Heart left ventricle (tissue), 16 donors: ENCODE measurements at regions not wholly inside any gene's neighbourhood (a gene's known extent, or its start where the extent isn't known, plus 50 kb on each side); places are given as distances from the start of the nearest gene placed in this dataset.
A peak's percentile ranks its signal among the peaks of the same experiment; 100 is the strongest.

Experiments
- ATAC-seq, 4 donors: fragments of 200-7000 bp; cut with Tn5 transposase; one replicate each; pipeline ENCODE4 v1.9.1; 2020 to 2022; ENCODE audit warnings: moderate library complexity in 4 of 4, mild to moderate bottlenecking in 3 of 4, moderate number of reproducible peaks in 1 of 4
- DNase-seq, 5 donors: peaks; one replicate each; pipeline ENCODE4 v3.0.0-alpha.2; 2020
- H3K27ac ChIP-seq, 12 donors: fragments of 200-600 bp; sonication (generic) in 4 of 12; one replicate each; pipeline versions ENCODE4 v1.5.0 to v1.8.0; 2016 to 2022; ENCODE audit warnings: mild to moderate bottlenecking in 2 of 12
- H3K27me3 ChIP-seq, 9 donors: fragments of 200-600 bp; sonication (generic) in 2 of 9; one replicate each; pipeline versions ENCODE4 v1.5.1 to v1.8.0; 2016 to 2022; ENCODE audit warnings: mild to moderate bottlenecking in 3 of 9
- H3K36me3 ChIP-seq, 9 donors: fragments of 200-600 bp; sonication (generic) in 2 of 9; one replicate each; pipeline versions ENCODE4 v1.5.0 to v1.8.0; 2018 to 2022; ENCODE audit warnings: mild to moderate bottlenecking in 2 of 9
- H3K4me1 ChIP-seq, 12 donors: fragments of 200-600 bp; sonication (generic) in 4 of 12; one replicate each; pipeline versions ENCODE4 v1.5.0 to v1.8.0; 2016 to 2022; ENCODE audit warnings: mild to moderate bottlenecking in 3 of 12
- H3K4me3 ChIP-seq, 12 donors: fragments of 200-600 bp; sonication (generic) in 4 of 12; one replicate each; pipeline versions ENCODE4 v1.5.0 to v1.8.0; 2017 to 2022; ENCODE audit warnings: mild to moderate bottlenecking in 9 of 12, moderate library complexity in 4 of 12
- H3K9me3 ChIP-seq, 12 donors: fragments of 200-600 bp; sonication (generic) in 4 of 12; one replicate each; pipeline versions ENCODE4 v1.5.0 to v1.8.0; 2016 to 2022; ENCODE audit warnings: mild to moderate bottlenecking in 1 of 12
- POLR2A ChIP-seq, 2 donors: fragments of 450-650 bp; IDR thresholded peaks; one replicate each; pipeline ENCODE4 v1.6.1; 2017; ENCODE audit warnings: antibody characterized with exemption in 2 of 2, mild to moderate bottlenecking in 2 of 2, moderate library complexity in 2 of 2
- WGBS, 4 donors: extraction: QIAGEN DNeasy Blood & Tissue Kit in 2 of 4; methylation state at CpG; one replicate each; pipeline versions ENCODE4 v1.1.5 to v1.1.7; 2013 to 2018; 5-methylcytosine and 5-hydroxymethylcytosine counted together
- intact Hi-C, 10 donors: fragments of 100-400 bp; cut with DNase I; formaldehyde crosslinking; loops; one replicate each; pipeline versions ENCODE4 v1.11.1 to v1.14.2; 2022
- TF ChIP-seq, protein P1 (sequence below), 12 donors: fragments of 200-600 bp; sonication (generic) in 4 of 12; IDR thresholded peaks; one replicate each; pipeline versions ENCODE4 v1.5.0 to v1.8.0; 2018 to 2022; ENCODE audit warnings: antibody characterized with exemption in 12 of 12, mild to moderate bottlenecking in 5 of 12
- donor health status: ischemic (EF 13 %, LVEDD 7.1; RV severe dilation, severe dysfunction).
- donor health status: healthy with polysubstance abuse.
- donor health status: DM: no; HTN: yes; CAD: no.
- donor health status: DM: no; HTN: no; CAD: no.
- donor health status: ischemic (EF 25% LVEDD 6.9; RV normal size, moderate dysfunction).
- donor health status: ischemic (EF 25% LVEDD 5.7; RV mildly dilated, moderate dysfunction).
- donor health status: healthy.
- donor health status: DM: yes; HTN: yes; CAD: no.
- donor health status: ischemic (EF 35%, LVEDD 5.7; RV mildly dilated, moderate dysfunction).
- donor health status: nonischemic (EF 11% LVEDD 7.7; RV severe dilation, severe dysfunction).
- donor health status: DM: yes; HTN: yes; CAD: no.
- donor health status: PGD.
- donor health status: ischemic (EF 29% LVEDD 5.4; RV normal size, mild dysfunction).
- donor health status: nonischemic (EF 23%, LVEDD 6.1; RV moderate dilation, normal function).

DNA sequence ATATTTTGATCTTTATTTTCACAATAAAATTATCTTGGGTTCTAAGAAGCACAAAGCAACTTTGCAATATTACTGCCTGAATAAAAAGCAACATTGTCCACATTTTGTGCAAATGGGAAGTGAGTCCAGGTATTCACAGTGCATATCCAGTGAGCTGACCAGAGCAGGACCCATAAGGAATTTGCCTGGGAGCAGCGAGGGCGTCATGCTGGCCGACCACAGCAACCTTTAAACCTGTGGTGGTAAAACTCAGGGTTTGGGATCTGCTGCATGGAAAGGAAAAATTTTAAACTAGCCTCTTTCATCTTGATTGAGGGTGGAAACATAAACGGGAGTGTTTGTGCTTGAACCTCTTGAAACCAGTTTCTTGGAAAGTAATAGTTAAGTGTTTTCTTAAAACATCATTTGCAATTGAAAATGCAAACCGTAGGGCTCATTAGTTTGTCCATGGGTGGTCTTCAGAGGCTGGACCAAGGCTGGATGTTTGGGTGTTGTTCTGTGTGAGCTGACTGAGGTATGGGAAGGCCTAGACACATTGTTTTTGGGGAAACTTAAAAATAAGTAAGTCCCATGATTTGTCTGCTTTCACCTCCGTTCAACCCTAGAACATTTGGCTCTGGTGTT is 85.0 kb upstream of the ANKH start:
- DNase-seq (no peak), ATAC-seq (no peak)
- no peak overlapping the region for H3K27ac ChIP-seq
- 95 to 97% (median 95%) methylated on average over 6 of the region's 6 CpGs for WGBS, 4 donors
- H3K27me3 ChIP-seq: no peaks in the 10 kb centered on the region
- H3K4me3 ChIP-seq: no peak overlapping the region
- peaks cover 0 to 17% (median 6%) of the 10 kb centered on the region in 12 donors for H3K4me1 ChIP-seq
- H3K36me3 ChIP-seq: no peaks in the 10 kb centered on the region
- intact Hi-C loops: loop anchor here in 1 of 10 donors (10.0 kb wide), 1 partner anchor 48 kb away; no protein-coding TSS in a partner anchor
- no peaks in the 10 kb centered on the region for H3K9me3 ChIP-seq
- TF ChIP-seq, protein P1, sequence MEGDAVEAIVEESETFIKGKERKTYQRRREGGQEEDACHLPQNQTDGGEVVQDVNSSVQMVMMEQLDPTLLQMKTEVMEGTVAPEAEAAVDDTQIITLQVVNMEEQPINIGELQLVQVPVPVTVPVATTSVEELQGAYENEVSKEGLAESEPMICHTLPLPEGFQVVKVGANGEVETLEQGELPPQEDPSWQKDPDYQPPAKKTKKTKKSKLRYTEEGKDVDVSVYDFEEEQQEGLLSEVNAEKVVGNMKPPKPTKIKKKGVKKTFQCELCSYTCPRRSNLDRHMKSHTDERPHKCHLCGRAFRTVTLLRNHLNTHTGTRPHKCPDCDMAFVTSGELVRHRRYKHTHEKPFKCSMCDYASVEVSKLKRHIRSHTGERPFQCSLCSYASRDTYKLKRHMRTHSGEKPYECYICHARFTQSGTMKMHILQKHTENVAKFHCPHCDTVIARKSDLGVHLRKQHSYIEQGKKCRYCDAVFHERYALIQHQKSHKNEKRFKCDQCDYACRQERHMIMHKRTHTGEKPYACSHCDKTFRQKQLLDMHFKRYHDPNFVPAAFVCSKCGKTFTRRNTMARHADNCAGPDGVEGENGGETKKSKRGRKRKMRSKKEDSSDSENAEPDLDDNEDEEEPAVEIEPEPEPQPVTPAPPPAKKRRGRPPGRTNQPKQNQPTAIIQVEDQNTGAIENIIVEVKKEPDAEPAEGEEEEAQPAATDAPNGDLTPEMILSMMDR (IDR thresholded peaks at IDR 0.05): no peak
- TF ChIP-seq POLR2A (IDR thresholded peaks at IDR 0.05): no peak

DNA sequence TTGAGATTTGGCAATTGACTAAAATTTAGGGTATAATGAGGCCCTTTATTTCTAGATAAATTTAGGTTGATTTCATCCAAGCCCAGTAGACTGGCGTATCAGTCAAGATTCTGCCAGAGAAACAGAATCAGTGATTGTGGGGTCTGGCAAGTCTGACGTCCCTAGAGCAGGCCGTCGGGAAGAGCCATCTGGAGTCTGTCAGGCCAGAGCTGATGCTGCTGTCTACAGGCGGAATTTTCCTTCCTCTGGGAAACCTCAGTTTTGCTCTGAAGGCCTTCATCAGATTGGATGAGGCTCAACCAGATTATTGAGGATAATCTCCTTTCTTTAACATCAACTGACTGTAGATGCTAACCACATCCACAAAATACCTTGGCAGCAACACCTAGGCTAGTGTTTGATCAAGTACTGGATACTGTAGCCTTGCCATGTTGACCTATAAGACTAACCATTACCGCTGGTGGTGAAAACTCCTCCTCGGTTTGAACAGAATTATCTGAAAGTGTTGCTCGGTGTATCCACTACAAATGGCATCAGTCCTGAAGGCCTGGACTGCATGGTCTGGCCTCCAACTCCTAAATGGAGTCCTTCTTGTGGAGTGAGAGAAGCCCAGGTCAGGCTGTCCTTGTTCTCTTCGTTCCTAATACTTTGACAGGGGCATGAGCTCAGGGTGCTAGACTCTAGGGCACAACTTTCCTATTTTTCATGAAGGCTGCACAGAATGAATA is 83.2 kb upstream of the ANKH start:
- WGBS, 4 donors: 60 to 77% (median 62%) methylated on average over 9 of the region's 9 CpGs
- ATAC-seq (peak in 3 of 4 donors; percentile 60 to 77 (median 69)), DNase-seq (peak in 2 of 5 donors; percentile 39)
- H3K27ac ChIP-seq: peak overlapping the region in 1 of 12 donors; percentile 19
- no peak overlapping the region for H3K4me3 ChIP-seq
- H3K36me3 ChIP-seq: no peaks in the 10 kb centered on the region
- H3K4me1 ChIP-seq: peaks cover 0 to 17% (median 6%) of the 10 kb centered on the region in 12 donors
- no peaks in the 10 kb centered on the region for H3K27me3 ChIP-seq
- intact Hi-C loops: loop anchor here in 1 of 10 donors (10.0 kb wide), 1 partner anchor 50 kb away; no protein-coding TSS in a partner anchor
- H3K9me3 ChIP-seq: peaks cover 0 to 4% (median 0%) of the 10 kb centered on the region in 12 donors
- TF ChIP-seq, protein P1 (IDR thresholded peaks at IDR 0.05): no peak
- TF ChIP-seq POLR2A (IDR thresholded peaks at IDR 0.05): no peak

DNA sequence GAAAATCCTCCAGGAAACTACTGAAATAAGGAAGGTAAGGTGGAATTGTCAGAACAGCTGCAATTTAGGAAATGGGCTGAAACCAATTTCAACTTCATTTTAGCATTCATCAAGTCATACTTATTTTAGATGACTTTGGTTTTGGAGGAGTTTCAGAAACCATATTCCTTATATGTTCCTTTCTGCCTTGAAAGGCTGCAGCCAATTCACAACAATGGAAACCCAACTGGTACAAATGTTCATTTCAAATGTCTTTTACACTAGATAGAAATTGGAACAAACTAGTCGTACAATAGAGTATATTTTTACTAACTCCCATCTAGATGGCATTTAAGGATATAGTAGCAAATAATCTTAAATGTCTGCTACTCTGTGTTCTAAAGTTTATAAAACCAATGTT is 82.6 kb upstream of the ANKH start:
- DNase-seq (no peak), ATAC-seq (no peak)
- intact Hi-C loops: loop anchor here in 1 of 10 donors (10.0 kb wide), 1 partner anchor 51 kb away; no protein-coding TSS in a partner anchor
- WGBS, 4 donors: 78 to 86% (median 82%) methylated on average over 1 of the region's 1 CpG
- no peaks in the 10 kb centered on the region for H3K36me3 ChIP-seq
- TF ChIP-seq, protein P1 (IDR thresholded peaks at IDR 0.05): no peak
- no peak for TF ChIP-seq POLR2A (IDR thresholded peaks at IDR 0.05)
- H3K9me3 ChIP-seq: peaks cover 0 to 7% (median 0%) of the 10 kb centered on the region in 12 donors
- H3K27me3 ChIP-seq: no peaks in the 10 kb centered on the region
- H3K4me3 ChIP-seq: no peak overlapping the region
- no peak overlapping the region for H3K27ac ChIP-seq
- peaks cover 0 to 17% (median 6%) of the 10 kb centered on the region in 12 donors for H3K4me1 ChIP-seq

DNA sequence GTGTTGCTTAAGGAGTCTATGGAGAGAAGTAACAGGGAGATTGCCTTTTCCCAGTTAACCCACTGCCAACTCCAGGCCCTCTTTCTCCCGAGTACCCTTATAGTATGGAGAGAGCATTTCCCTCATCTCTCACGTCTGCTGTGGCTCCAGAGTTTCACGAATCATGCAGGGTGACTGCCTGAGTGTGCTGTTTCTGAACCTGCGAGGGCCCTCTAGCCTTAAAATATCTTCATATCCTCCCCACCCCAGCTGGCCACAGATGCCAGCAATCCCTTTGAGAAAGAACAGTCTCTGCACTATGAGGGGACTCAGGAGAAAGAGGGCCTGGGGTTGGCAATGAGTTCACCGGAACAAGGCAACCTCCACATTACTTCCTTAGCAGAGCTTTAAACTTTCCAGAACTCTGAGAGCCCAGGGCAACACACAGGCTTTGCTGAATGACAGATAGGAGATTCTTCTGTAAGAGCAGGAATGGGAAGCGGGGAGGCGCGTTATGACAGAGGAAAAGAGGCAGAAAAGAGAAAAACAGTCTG is 81.6 kb upstream of the ANKH start:
- TF ChIP-seq, protein P1 (IDR thresholded peaks at IDR 0.05): no peak
- no peak for TF ChIP-seq POLR2A (IDR thresholded peaks at IDR 0.05)
- DNase-seq: no peak
- Histone ChIP-seq H3K4me1 (peaks cover 0 to 17% (median 6%) of the 10 kb centered on the region in 12 donors), H3K36me3 (no peaks in the 10 kb centered on the region), H3K27me3 (no peaks in the 10 kb centered on the region), H3K4me3 (no peak overlapping the region), H3K27ac (peak overlapping the region in 1 of 12 donors; percentile 1), H3K9me3 (peaks cover 0 to 7% (median 0%) of the 10 kb centered on the region in 12 donors)
- ATAC-seq: peak in 3 of 4 donors; percentile 28 to 51 (median 32)
- WGBS, 4 donors: 55 to 63% (median 60%) methylated on average over 8 of the region's 8 CpGs
- intact Hi-C loops: loop anchor here in 1 of 10 donors (10.0 kb wide), 1 partner anchor 52 kb away; no protein-coding TSS in a partner anchor
